T-cell (primary cell): ENCODE measurements at regions not wholly inside any gene's neighbourhood (a gene's known extent, or its start where the extent isn't known, plus 50 kb on each side); places are given as distances from the start of the nearest gene placed in this dataset.

Experiments used
- ATAC-seq, 4 experiments: fragments of 200-7000 bp in 3 of 4; fragments of 150-1000 bp in 1 of 4; cut with Tn5 transposase; replicated peaks in 1 of 4; 1 replicate in 3 of 4; 2 replicates in 1 of 4; pipeline ENCODE4 v1.10.0; 2021; ENCODE audit warnings: moderate library complexity in 3 of 4, mild to moderate bottlenecking in 2 of 4, moderate number of reproducible peaks in 1 of 4
- CTCF ChIA-PET, 2 donors: fragments of 300-600 bp; sonication (Branson Sonifier 250); formaldehyde crosslinking; loops; one replicate each; lab custom pipeline; 2022; ENCODE audit warnings: antibody characterized with exemption in 2 of 2; lab: Charles Lee
- POLR2A ChIA-PET, 2 donors: fragments of 300-600 bp; sonication (Branson Sonifier 250); formaldehyde crosslinking; loops; one replicate each; lab custom pipeline; 2022; ENCODE audit warnings: antibody characterized with exemption in 2 of 2; lab: Charles Lee
- DNase-seq, 35 experiments: peaks; one replicate each; pipeline versions ENCODE4 v3.0.0 to v3.0.0-alpha.2; 2013 to 2023
- H3K27ac ChIP-seq: one replicate; pipeline ENCODE4 v1.5.1; 2013; ENCODE audit warnings: low read length
- H3K27me3 ChIP-seq, 2 experiments: replicated peaks in 1 of 2; 1 replicate in 1 of 2; 2 replicates in 1 of 2; pipeline versions ENCODE4 v1.6.1 to v1.7.0; 2013; ENCODE audit warnings: low read length in 1 of 2, mixed read lengths in 1 of 2; ENCODE audit not compliant: control insufficient read depth in 2 of 2, insufficient read depth in 2 of 2; ENCODE audit errors: extremely low read depth in 1 of 2
- H3K36me3 ChIP-seq, 2 donors: 1 replicate in 1 of 2; 2 replicates in 1 of 2; pipeline versions ENCODE4 v1.6.1 to v1.7.0; 2013; ENCODE audit warnings: low read length in 1 of 2; ENCODE audit not compliant: control insufficient read depth in 2 of 2, insufficient read depth in 1 of 2; ENCODE audit errors: extremely low read depth in 1 of 2
- H3K4me1 ChIP-seq, 2 experiments: 1 replicate in 1 of 2; 2 replicates in 1 of 2; pipeline versions ENCODE4 v1.6.1 to v1.7.0; 2013; ENCODE audit warnings: low read length in 2 of 2, mixed read lengths in 1 of 2; ENCODE audit not compliant: insufficient read depth in 2 of 2, control insufficient read depth in 1 of 2; ENCODE audit errors: extremely low read depth in 1 of 2
- H3K4me3 ChIP-seq, 2 donors: 1 replicate in 1 of 2; 2 replicates in 1 of 2; pipeline versions ENCODE4 v1.5.1 to v1.7.0; 2013; ENCODE audit warnings: mild to moderate bottlenecking in 2 of 2, low read length in 1 of 2, moderate library complexity in 1 of 2; ENCODE audit not compliant: control insufficient read depth in 1 of 2; ENCODE audit errors: extremely low read depth in 1 of 2
- H3K9me3 ChIP-seq: 2 replicates; pipeline ENCODE4 v1.7.0; 2013
- H3K27ac Mint-ChIP-seq, 2 donors: one replicate each; pipeline ENCODE4 v1.8.0; 2020 to 2021; ENCODE audit warnings: mild to moderate bottlenecking in 2 of 2, mixed read lengths in 2 of 2
- H3K27me3 Mint-ChIP-seq, 2 donors: one replicate each; pipeline ENCODE4 v1.8.0; 2021 to 2022; ENCODE audit warnings: mixed read lengths in 2 of 2
- H3K36me3 Mint-ChIP-seq: one replicate; pipeline ENCODE4 v1.8.0; 2021; ENCODE audit warnings: mixed read lengths
- H3K4me1 Mint-ChIP-seq, 3 donors: one replicate each; pipeline ENCODE4 v1.8.0; 2020 to 2022; ENCODE audit warnings: mixed read lengths in 3 of 3, mild to moderate bottlenecking in 1 of 3
- H3K4me3 Mint-ChIP-seq, 3 donors: one replicate each; pipeline ENCODE4 v1.8.0; 2020 to 2022; ENCODE audit warnings: mild to moderate bottlenecking in 3 of 3, mixed read lengths in 3 of 3, moderate library complexity in 3 of 3
- H3K9me3 Mint-ChIP-seq, 3 donors: one replicate each; pipeline ENCODE4 v1.8.0; 2020 to 2022; ENCODE audit warnings: mixed read lengths in 3 of 3
- WGBS: methylation state at CpG from one replicate; pipeline ENCODE4 v1.1.5; 2013; ENCODE audit warnings: missing lambda C conversion rate; ENCODE audit not compliant: insufficient coverage; 5-methylcytosine and 5-hydroxymethylcytosine counted together

DNA sequence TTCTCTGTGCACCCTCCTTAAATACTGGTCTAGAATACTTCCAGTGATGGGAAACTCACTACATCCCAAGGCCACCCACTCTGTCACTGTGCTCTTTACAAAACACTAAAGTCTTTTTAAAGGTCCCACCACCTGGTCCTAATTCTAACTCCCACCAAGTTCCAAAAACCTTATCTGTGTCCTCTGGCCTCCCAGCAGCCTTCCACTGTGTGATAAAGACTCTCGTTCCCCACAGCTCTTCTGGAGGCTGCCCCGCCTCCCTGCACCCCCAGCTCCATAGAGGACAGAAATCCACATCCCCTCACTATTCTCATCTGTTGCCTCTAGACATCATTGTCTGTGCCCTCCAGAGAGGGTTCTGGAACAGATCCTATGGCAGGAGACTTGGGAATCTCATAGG, 276.4 kb downstream of the FAM43A start:
- peaks cover 0 to 16% of the 10 kb centered on the region in 2 experiments for H3K27me3 ChIP-seq
- H3K36me3 Mint-ChIP-seq, result no peaks in the 10 kb centered on the region
- H3K36me3 ChIP-seq, result no peaks in the 10 kb centered on the region
- POLR2A ChIA-PET, result no interaction called here
- H3K4me1 ChIP-seq, result no peaks in the 10 kb centered on the region
- H3K4me1 Mint-ChIP-seq, result no peaks in the 10 kb centered on the region
- no CpG with 5 or more reads among the region's 2 CpGs for WGBS
- no peaks in the 10 kb centered on the region for H3K9me3 ChIP-seq
- H3K27ac Mint-ChIP-seq, result no peak overlapping the region
- no peak overlapping the region for H3K27ac ChIP-seq
- H3K4me3 Mint-ChIP-seq, result no peak overlapping the region
- DNase-seq, result no peak
- no peaks in the 10 kb centered on the region for H3K9me3 Mint-ChIP-seq
- no peak for ATAC-seq
- H3K4me3 ChIP-seq, result no peak overlapping the region
- CTCF ChIA-PET, result no interaction called here
- peaks cover 2 to 10% of the 10 kb centered on the region in 2 donors for H3K27me3 Mint-ChIP-seq

DNA sequence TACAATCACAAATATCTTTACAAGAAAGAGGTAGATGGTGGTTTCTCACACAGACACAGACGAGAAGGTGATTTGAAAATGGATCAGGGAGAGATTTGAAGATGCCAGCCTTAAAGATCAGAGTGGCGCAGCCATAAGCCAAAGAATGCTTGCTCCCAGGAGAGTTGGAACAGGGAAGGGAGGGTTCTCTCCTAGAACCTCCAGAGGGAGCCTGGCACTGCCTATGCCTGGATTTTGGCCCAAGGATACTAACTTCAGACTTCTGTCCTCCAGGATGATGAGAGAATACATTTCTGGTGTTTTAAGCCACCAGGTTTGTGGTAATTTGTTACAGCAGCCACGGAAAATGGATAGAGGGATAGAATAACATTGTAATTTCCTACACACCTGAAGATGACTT, 279.1 kb downstream of the FAM43A start:
- Histone ChIP-seq H3K36me3 (no peaks in the 10 kb centered on the region), H3K27me3 (peaks cover 0 to 4% of the 10 kb centered on the region in 2 experiments), H3K9me3 (no peaks in the 10 kb centered on the region), H3K27ac (no peak overlapping the region), H3K4me3 (no peak overlapping the region), H3K4me1 (no peaks in the 10 kb centered on the region)
- WGBS, result 100% methylated on average over 1 of the region's 3 CpGs
- H3K4me3 Mint-ChIP-seq, result no peak overlapping the region
- ChIA-PET CTCF (no interaction called here), POLR2A (no interaction called here)
- ATAC-seq (no peak), DNase-seq (no peak)
- no peaks in the 10 kb centered on the region for H3K9me3 Mint-ChIP-seq
- no peak overlapping the region for H3K27ac Mint-ChIP-seq
- H3K4me1 Mint-ChIP-seq, result no peaks in the 10 kb centered on the region
- no peaks in the 10 kb centered on the region for H3K36me3 Mint-ChIP-seq
- peaks cover 9 to 14% of the 10 kb centered on the region in 2 donors for H3K27me3 Mint-ChIP-seq

DNA sequence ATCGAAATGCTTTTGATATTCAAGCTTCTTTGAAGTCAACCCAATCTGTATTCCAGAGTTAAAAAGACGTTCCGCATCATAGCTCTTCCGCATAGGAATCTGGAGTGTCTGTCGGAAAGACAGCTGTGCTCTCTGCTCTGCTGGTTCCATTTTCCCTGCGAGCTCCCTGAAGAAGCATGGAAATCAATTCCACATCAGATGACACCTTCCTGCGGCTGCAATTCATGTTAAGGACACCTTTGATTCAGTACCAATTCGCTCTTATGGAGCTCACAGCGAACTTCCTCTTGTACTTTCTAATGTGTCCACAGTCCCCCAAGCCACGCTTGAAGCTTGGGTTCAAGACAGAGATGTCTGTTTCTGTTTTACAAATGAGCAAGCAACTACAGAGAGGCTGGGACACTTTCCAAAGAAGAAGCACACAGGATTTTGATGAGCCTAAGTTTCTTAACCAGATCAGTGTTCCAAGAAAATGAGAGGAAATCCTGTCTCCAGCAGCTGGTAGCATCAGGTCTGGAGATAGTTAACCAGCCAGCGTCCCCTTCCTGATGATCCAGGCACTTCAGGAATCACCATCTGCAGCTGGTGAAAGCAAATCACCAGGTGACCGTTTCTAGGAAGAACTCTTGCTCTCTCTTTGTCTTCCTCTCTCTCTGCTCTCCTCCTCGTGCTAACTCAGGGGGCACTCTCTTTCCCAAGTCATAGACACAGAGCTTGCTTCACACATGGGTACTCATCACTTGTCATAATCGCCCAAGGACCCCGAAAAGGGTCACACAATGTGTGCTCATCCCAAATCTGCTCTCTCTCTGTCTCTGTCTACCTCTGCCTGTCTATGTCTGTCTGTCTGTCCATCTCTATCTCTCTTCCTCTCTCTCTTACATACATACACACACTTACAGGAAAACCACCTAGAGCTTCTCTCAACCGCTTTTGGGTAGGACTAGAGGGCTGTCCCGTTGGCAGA, 281.8 kb downstream of the FAM43A start:
- 68% methylated on average over 14 of the region's 17 CpGs for WGBS
- POLR2A ChIA-PET, result no interaction called here

DNA sequence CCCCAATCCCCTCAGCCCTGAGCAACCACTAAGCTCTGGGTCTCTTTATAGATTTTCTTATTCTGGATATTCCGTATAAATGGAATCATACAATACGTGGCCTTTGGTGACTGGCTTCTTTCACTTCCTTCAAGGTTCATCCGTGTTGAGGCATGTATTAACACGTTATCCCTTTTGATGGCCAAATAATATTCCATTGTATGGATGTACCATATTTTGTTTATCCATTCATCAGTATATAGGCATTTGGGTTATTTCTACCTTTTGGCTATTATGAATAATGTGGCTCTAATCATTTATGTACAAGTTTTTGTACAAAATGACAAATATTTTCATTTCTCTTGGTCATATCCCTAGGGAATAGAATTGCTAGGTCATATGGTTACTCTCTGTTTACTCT, 284.4 kb downstream of the FAM43A start:
- no peak for ATAC-seq
- no peak overlapping the region for H3K4me3 Mint-ChIP-seq
- H3K27ac ChIP-seq, result no peak overlapping the region
- no peaks in the 10 kb centered on the region for H3K9me3 ChIP-seq
- H3K4me3 ChIP-seq, result no peak overlapping the region
- no peaks in the 10 kb centered on the region for H3K36me3 ChIP-seq
- no peaks in the 10 kb centered on the region for H3K36me3 Mint-ChIP-seq
- no peak for DNase-seq
- ChIA-PET CTCF (no interaction called here), POLR2A (no interaction called here)
- no peaks in the 10 kb centered on the region for H3K4me1 ChIP-seq
- no peaks in the 10 kb centered on the region for H3K4me1 Mint-ChIP-seq
- WGBS, result no CpG with 5 or more reads among the region's 4 CpGs
- peaks cover 9 to 15% of the 10 kb centered on the region in 2 donors for H3K27me3 Mint-ChIP-seq
- peaks cover 0 to 18% of the 10 kb centered on the region in 2 experiments for H3K27me3 ChIP-seq
- H3K9me3 Mint-ChIP-seq, result peaks cover 0 to 7% (median 0%) of the 10 kb centered on the region in 3 donors
- H3K27ac Mint-ChIP-seq, result no peak overlapping the region

More for the DNA sequence above, 281.8 kb downstream of the FAM43A start:
- no peak overlapping the region for H3K4me3 Mint-ChIP-seq
- Histone ChIP-seq H3K4me3 (no peak overlapping the region), H3K9me3 (no peaks in the 10 kb centered on the region), H3K4me1 (no peaks in the 10 kb centered on the region), H3K27ac (no peak overlapping the region), H3K36me3 (no peaks in the 10 kb centered on the region), H3K27me3 (peaks cover 0 to 9% of the 10 kb centered on the region in 2 experiments)
- peaks cover 9 to 13% of the 10 kb centered on the region in 2 donors for H3K27me3 Mint-ChIP-seq
- peaks cover 0 to 7% (median 0%) of the 10 kb centered on the region in 3 donors for H3K9me3 Mint-ChIP-seq
- ATAC-seq (no peak), DNase-seq (no peak)
- no peaks in the 10 kb centered on the region for H3K36me3 Mint-ChIP-seq
- H3K4me1 Mint-ChIP-seq, result no peaks in the 10 kb centered on the region
- CTCF ChIA-PET, result interaction anchor here in 1 of 2 donors (0.6 to 0.9 kb wide), 2 partner anchors 174 to 284 kb away, joined by 3 to 6 read pairs; no protein-coding TSS in a partner anchor
- no peak overlapping the region for H3K27ac Mint-ChIP-seq

DNA sequence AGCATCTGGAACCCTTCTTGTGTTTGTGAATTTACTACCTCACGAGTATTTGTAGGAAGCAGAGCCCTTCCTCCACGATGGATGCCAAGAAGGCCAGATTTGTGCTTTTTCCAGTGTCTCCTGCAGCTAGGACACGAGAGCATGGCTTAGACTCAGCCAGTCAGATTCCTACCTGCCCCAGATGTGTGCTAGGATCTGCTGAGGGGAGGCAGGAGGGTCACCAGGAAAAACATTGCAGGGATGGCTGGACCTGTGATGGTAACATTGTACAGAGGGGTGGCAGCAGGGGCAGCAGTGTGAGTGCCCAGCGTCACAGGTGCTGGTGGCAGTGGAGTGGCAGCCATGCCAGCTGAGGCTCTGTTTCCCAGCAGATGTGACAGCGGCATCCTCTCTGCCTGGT, 285.3 kb downstream of the FAM43A start:
- Mint-ChIP-seq H3K4me1 (no peaks in the 10 kb centered on the region), H3K27ac (no peak overlapping the region), H3K27me3 (peaks cover 11 to 17% of the 10 kb centered on the region in 2 donors), H3K36me3 (no peaks in the 10 kb centered on the region), H3K4me3 (no peak overlapping the region), H3K9me3 (peaks cover 0 to 7% (median 0%) of the 10 kb centered on the region in 3 donors)
- H3K4me3 ChIP-seq, result no peak overlapping the region
- ChIA-PET CTCF (no interaction called here), POLR2A (no interaction called here)
- no peak overlapping the region for H3K27ac ChIP-seq
- 83% methylated on average over 4 of the region's 5 CpGs for WGBS
- H3K4me1 ChIP-seq, result no peaks in the 10 kb centered on the region
- no peaks in the 10 kb centered on the region for H3K9me3 ChIP-seq
- ATAC-seq, result no peak
- H3K27me3 ChIP-seq, result peaks cover 0 to 23% of the 10 kb centered on the region in 2 experiments
- no peak for DNase-seq
- H3K36me3 ChIP-seq, result no peaks in the 10 kb centered on the region

DNA sequence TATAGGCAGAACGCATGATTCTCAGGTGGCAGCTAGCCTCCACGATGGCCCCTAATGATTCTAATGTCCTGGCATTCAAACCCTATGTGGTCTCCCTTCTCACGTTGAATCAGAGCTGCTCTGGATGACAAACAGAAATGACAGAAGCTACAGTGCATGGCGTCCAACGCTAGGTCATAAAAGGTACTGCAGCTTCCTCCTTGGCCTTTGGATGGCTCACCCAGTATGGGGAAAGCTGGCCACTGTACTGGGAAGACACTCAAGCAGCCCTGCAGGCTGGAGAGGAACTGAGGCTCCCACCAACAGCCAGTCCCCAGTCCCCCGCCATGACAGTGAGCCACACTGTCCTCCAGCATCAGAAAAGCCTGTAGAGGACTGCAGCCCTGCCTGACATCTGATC, 286.3 kb downstream of the FAM43A start:
- Histone ChIP-seq H3K4me3 (no peak overlapping the region), H3K27ac (no peak overlapping the region), H3K4me1 (no peaks in the 10 kb centered on the region), H3K36me3 (no peaks in the 10 kb centered on the region), H3K9me3 (no peaks in the 10 kb centered on the region), H3K27me3 (peaks cover 0 to 25% of the 10 kb centered on the region in 2 experiments)
- H3K27ac Mint-ChIP-seq, result no peak overlapping the region
- peaks cover 16 to 19% of the 10 kb centered on the region in 2 donors for H3K27me3 Mint-ChIP-seq
- 77% methylated on average over 5 of the region's 6 CpGs for WGBS
- no peaks in the 10 kb centered on the region for H3K36me3 Mint-ChIP-seq
- DNase-seq (no peak), ATAC-seq (no peak)
- ChIA-PET CTCF (interaction anchor here in 1 of 2 donors (0.6 kb wide), 1 partner anchor 70 kb away, joined by 6 read pairs; no protein-coding TSS in a partner anchor), POLR2A (no interaction called here)
- H3K4me1 Mint-ChIP-seq, result no peaks in the 10 kb centered on the region
- H3K4me3 Mint-ChIP-seq, result no peak overlapping the region
- peaks cover 0 to 7% (median 0%) of the 10 kb centered on the region in 3 donors for H3K9me3 Mint-ChIP-seq
